PC-9 (cell line): ENCODE measurements at regions not wholly inside any gene's neighbourhood (a gene's known extent, or its start where the extent isn't known, plus 50 kb on each side); places are given as distances from the start of the nearest gene placed in this dataset.

Experiments
- BruUV-seq: library from RNA; stranded (reverse); fragments of 400-500 nt; replicated peaks from 2 replicates; lab custom pipeline; 2021; lab: Mats Ljungman, UMichigan
- CTCF ChIA-PET: fragments of 300-600 bp; sonication (Branson Sonifier 250); formaldehyde crosslinking; loops from one replicate; lab custom pipeline; 2022; ENCODE audit warnings: antibody characterized with exemption; lab: Charles Lee
- POLR2A ChIA-PET: fragments of 300-600 bp; sonication (Branson Sonifier 250); formaldehyde crosslinking; loops from one replicate; lab custom pipeline; 2022; ENCODE audit warnings: antibody characterized with exemption; ENCODE audit not compliant: unreplicated experiment; lab: Charles Lee
- DNase-seq, 2 experiments: peaks; one replicate each; pipeline versions ENCODE4 v3.0.0 to v3.0.0-alpha.2; 2015 to 2022; ENCODE audit warnings: mixed read lengths in 1 of 2
- H2AFZ ChIP-seq: fragments of 200-600 bp; sonication (generic); 2 replicates; pipeline ENCODE4 v1.8.1; 2017; ENCODE audit warnings: antibody characterized with exemption
- H3F3A ChIP-seq: fragments of 200-600 bp; sonication (generic); 2 replicates; pipeline ENCODE4 v1.8.1; 2017; ENCODE audit warnings: antibody characterized with exemption, mild to moderate bottlenecking, low read depth; ENCODE audit not compliant: insufficient read depth
- H3K27ac ChIP-seq: fragments of 200-600 bp; sonication (generic); 2 replicates; pipeline ENCODE4 v1.6.1; 2016; ENCODE audit warnings: mixed run types
- H3K27me3 ChIP-seq: fragments of 200-600 bp; sonication (generic); 2 replicates; pipeline ENCODE4 v1.6.1; 2016; ENCODE audit warnings: low read depth, mixed run types; ENCODE audit not compliant: insufficient read depth
- H3K36me3 ChIP-seq: fragments of 200-600 bp; sonication (generic); 2 replicates; pipeline ENCODE4 v1.6.1; 2016; ENCODE audit warnings: low read depth, mixed run types
- H3K4me1 ChIP-seq: fragments of 200-600 bp; sonication (generic); replicated peaks from 2 replicates; pipeline ENCODE4 v1.6.1; 2016; ENCODE audit warnings: mixed run types; ENCODE audit not compliant: insufficient read depth
- H3K4me2 ChIP-seq: fragments of 200-600 bp; sonication (generic); 2 replicates; pipeline ENCODE4 v1.6.1; 2017; ENCODE audit warnings: mixed run types
- H3K4me3 ChIP-seq: fragments of 200-600 bp; sonication (generic); 2 replicates; pipeline ENCODE4 v1.6.1; 2016; ENCODE audit warnings: mixed run types
- H3K79me2 ChIP-seq: fragments of 200-600 bp; sonication (generic); 2 replicates; pipeline ENCODE4 v1.6.1; 2017; ENCODE audit warnings: low read depth, mixed run types
- H3K9me2 ChIP-seq: fragments of 200-600 bp; sonication (generic); 2 replicates; pipeline ENCODE4 v1.8.1; 2017; ENCODE audit warnings: mild to moderate bottlenecking; ENCODE audit not compliant: insufficient read depth
- H3K9me3 ChIP-seq: fragments of 200-600 bp; sonication (generic); 2 replicates; pipeline ENCODE4 v1.8.1; 2016; ENCODE audit warnings: low read depth; ENCODE audit not compliant: insufficient read depth
- H4K20me1 ChIP-seq: fragments of 200-600 bp; sonication (generic); 2 replicates; pipeline ENCODE4 v1.8.1; 2017; ENCODE audit not compliant: insufficient read depth
- EZH2 ChIP-seq: fragments of 200-600 bp; sonication (generic); IDR thresholded peaks from 2 replicates; pipeline ENCODE4 v1.8.0; 2017; ENCODE audit warnings: antibody characterized with exemption, low read depth
- intact Hi-C: fragments of 100-400 bp; cut with micrococcal nuclease; formaldehyde crosslinking; loops from one replicate; pipeline ENCODE4 v1.10.0; 2022; ENCODE audit not compliant: unreplicated experiment
- TF ChIP-seq, protein P1 (sequence below): fragments of 200-600 bp; sonication (generic); conservative IDR thresholded peaks from 2 replicates; pipeline ENCODE4 v1.6.1; 2017; ENCODE audit warnings: mixed run types, antibody characterized with exemption, mild to moderate bottlenecking, moderate library complexity

DNA sequence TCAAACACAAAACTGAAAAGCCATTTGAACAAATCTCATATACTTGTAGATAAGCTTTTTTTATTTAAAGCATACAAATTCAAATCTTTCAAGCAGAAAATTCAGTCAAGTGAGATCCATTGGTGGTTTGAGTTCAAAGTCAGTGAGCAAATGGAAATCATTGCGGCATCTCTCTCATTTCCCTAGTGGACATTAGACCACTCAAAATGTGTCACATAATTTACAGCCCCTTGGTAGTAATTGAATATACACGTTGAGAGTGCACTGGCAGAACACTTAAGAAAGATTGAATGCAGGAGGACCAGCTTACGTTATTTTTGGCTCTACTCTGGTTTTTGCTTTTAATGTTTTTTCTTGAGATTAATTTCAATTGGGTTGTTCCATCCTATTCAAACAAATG is 633.7 kb downstream of the USP25 start:
- no peaks in the 10 kb centered on the region; the same call in 1 of the 2 replicates for H3K9me3 ChIP-seq
- H3K27ac ChIP-seq, result no peak overlapping the region
- no peaks in the 10 kb centered on the region for H4K20me1 ChIP-seq
- H3K4me3 ChIP-seq, result no peak overlapping the region
- no peak for TF ChIP-seq EZH2
- TF ChIP-seq, protein P1, sequence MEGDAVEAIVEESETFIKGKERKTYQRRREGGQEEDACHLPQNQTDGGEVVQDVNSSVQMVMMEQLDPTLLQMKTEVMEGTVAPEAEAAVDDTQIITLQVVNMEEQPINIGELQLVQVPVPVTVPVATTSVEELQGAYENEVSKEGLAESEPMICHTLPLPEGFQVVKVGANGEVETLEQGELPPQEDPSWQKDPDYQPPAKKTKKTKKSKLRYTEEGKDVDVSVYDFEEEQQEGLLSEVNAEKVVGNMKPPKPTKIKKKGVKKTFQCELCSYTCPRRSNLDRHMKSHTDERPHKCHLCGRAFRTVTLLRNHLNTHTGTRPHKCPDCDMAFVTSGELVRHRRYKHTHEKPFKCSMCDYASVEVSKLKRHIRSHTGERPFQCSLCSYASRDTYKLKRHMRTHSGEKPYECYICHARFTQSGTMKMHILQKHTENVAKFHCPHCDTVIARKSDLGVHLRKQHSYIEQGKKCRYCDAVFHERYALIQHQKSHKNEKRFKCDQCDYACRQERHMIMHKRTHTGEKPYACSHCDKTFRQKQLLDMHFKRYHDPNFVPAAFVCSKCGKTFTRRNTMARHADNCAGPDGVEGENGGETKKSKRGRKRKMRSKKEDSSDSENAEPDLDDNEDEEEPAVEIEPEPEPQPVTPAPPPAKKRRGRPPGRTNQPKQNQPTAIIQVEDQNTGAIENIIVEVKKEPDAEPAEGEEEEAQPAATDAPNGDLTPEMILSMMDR, result no peak
- no peaks in the 10 kb centered on the region for H3F3A ChIP-seq
- POLR2A ChIA-PET, result no interaction called here
- CTCF ChIA-PET, result no interaction called here
- no peak overlapping the region for H2AFZ ChIP-seq
- no peak overlapping the region for H3K4me2 ChIP-seq
- no peaks in the 10 kb centered on the region for H3K27me3 ChIP-seq
- no TSS peak for BruUV-seq
- H3K9me2 ChIP-seq, result no peaks in the 10 kb centered on the region
- intact Hi-C loops, result no loop called here
- no peaks in the 10 kb centered on the region for H3K36me3 ChIP-seq
- no peak for DNase-seq
- H3K4me1 ChIP-seq, result no peaks in the 10 kb centered on the region
- no peaks in the 10 kb centered on the region for H3K79me2 ChIP-seq

DNA sequence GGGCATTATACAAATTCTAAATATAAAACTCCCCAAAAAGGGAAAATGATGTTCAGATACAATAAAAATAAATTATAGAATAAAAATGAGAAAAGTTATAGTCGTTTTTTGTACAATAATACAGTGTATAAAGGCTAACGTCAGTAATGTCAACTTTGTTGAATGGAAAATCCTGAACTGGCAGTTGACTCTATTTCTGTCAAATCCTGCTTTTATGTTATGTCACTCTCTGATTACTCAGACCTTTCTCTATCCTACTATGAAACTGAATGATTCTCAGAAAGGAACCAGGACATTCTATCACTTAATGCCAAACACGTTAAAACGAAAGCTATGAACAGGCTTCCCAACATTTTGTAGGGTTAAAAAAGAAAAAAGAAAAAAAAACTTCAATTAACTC is 636.4 kb downstream of the USP25 start:
- Histone ChIP-seq H3K4me1 (no peaks in the 10 kb centered on the region), H3K27ac (no peak overlapping the region), H3K9me3 (no peaks in the 10 kb centered on the region), H2AFZ (no peak overlapping the region), H3K4me2 (no peak overlapping the region), H4K20me1 (no peaks in the 10 kb centered on the region), H3K79me2 (no peaks in the 10 kb centered on the region), H3K9me2 (no peaks in the 10 kb centered on the region), H3F3A (no peaks in the 10 kb centered on the region), H3K36me3 (no peaks in the 10 kb centered on the region), H3K27me3 (no peaks in the 10 kb centered on the region), H3K4me3 (no peak overlapping the region)
- TF ChIP-seq, protein P1, result no peak
- TF ChIP-seq EZH2, result no peak
- DNase-seq, result no peak
- intact Hi-C loops, result no loop called here
- CTCF ChIA-PET, result interaction anchor here (0.6 kb wide), 1 partner anchor 469 kb away, joined by 5 read pairs; no protein-coding TSS in a partner anchor
- BruUV-seq, result no TSS peak
- POLR2A ChIA-PET, result no interaction called here

GRCh38 chr21:16367079-16367478 is 637.3 kb downstream of the USP25 start:
- no peaks in the 10 kb centered on the region for H3K9me2 ChIP-seq
- H3K36me3 ChIP-seq, result no peaks in the 10 kb centered on the region
- H2AFZ ChIP-seq, result no peak overlapping the region
- no peak for TF ChIP-seq EZH2
- TF ChIP-seq, protein P1, result no peak
- ChIA-PET POLR2A (no interaction called here), CTCF (no interaction called here)
- no peaks in the 10 kb centered on the region for H3K9me3 ChIP-seq
- H3K4me2 ChIP-seq, result no peak overlapping the region
- DNase-seq, result no peak
- no TSS peak for BruUV-seq
- no peak overlapping the region for H3K4me3 ChIP-seq
- H4K20me1 ChIP-seq, result no peaks in the 10 kb centered on the region
- no peaks in the 10 kb centered on the region for H3K27me3 ChIP-seq
- H3K79me2 ChIP-seq, result no peaks in the 10 kb centered on the region
- H3K27ac ChIP-seq, result no peak overlapping the region
- no peaks in the 10 kb centered on the region for H3F3A ChIP-seq
- intact Hi-C loops, result no loop called here
- H3K4me1 ChIP-seq, result no peaks in the 10 kb centered on the region
